Lower leg skin (tissue), 3 donors: ENCODE measurements at regions not wholly inside any gene's neighbourhood (a gene's known extent, or its start where the extent isn't known, plus 50 kb on each side); places are given as distances from the start of the nearest gene placed in this dataset.

ENCODE experiments used
- CTCF ChIP-seq, 3 donors: fragments of 450-650 bp; IDR thresholded peaks; one replicate each; pipeline ENCODE4 v1.5.1; 2016; ENCODE audit warnings: antibody characterized with exemption in 3 of 3, mild to moderate bottlenecking in 3 of 3, moderate library complexity in 2 of 3
- POLR2A ChIP-seq, 2 donors: fragments of 450-650 bp; IDR thresholded peaks; one replicate each; pipeline ENCODE4 v1.6.1; 2016 to 2017; ENCODE audit warnings: antibody characterized with exemption in 2 of 2, mild to moderate bottlenecking in 1 of 2, moderate library complexity in 1 of 2

GRCh38 chr14:22380571-22381407, 208.2 kb downstream of the DAD1 start:
- TF ChIP-seq CTCF (IDR thresholded peaks at IDR 0.05) (no peak), POLR2A (IDR thresholded peaks at IDR 0.05) (no peak)
